Epithelial cell of esophagus (primary cell): ENCODE measurements at regions not wholly inside any gene's neighbourhood (a gene's known extent, or its start where the extent isn't known, plus 50 kb on each side); places are given as distances from the start of the nearest gene placed in this dataset.
A peak's percentile ranks its signal among the peaks of the same experiment; 100 is the strongest.

ENCODE experiments used
- DNase-seq: peaks from one replicate; pipeline ENCODE4 v3.0.0; 2010; ENCODE audit warnings: low read depth
- H3K4me3 ChIP-seq: 2 replicates; pipeline ENCODE4 v1.5.1; 2011; ENCODE audit warnings: mild to moderate bottlenecking, low read length, control low read depth
- CTCF ChIP-seq: IDR thresholded peaks from 2 replicates; pipeline ENCODE4 v1.5.1; 2011; ENCODE audit warnings: low read depth, mild to moderate bottlenecking, low read length, control low read depth, inconsistent platforms; ENCODE audit not compliant: insufficient read depth; ENCODE audit errors: missing control alignments

GRCh38 chr15:91549581-91549980 lies 303.9 kb upstream of the SLCO3A1 start:
- H3K4me3 ChIP-seq = no peak overlapping the region
- no peak for TF ChIP-seq CTCF
- no peak for DNase-seq

DNA sequence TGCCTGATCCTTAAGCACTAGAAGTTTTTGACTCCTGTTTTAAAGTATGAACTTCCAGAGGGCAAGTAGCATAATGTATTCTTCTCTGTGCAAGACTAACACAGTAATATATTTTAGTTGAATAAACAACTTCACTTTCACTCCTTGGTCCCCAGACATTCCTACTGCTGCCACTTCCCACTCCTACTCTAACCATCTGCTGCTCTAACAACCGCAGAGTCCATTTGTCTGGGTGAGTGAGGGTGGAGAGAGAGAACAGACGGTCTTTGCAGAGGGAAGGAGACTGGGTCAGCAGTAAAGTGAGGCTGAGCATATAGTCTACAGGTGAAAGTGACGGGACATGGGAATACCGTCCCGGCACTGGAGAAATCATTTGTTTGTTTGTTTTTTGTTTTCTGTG lies 301.0 kb upstream of the SLCO3A1 start:
- DNase-seq = no peak
- no peak for TF ChIP-seq CTCF
- H3K4me3 ChIP-seq = no peak overlapping the region

GRCh38 chr15:91553196-91553854 lies 300.2 kb upstream of the SLCO3A1 start:
- TF ChIP-seq CTCF = no peak
- DNase-seq = no peak
- no peak overlapping the region for H3K4me3 ChIP-seq

GRCh38 chr15:91555312-91555711 lies 298.2 kb upstream of the SLCO3A1 start:
- no peak for DNase-seq
- H3K4me3 ChIP-seq = no peak overlapping the region
- no peak for TF ChIP-seq CTCF

DNA sequence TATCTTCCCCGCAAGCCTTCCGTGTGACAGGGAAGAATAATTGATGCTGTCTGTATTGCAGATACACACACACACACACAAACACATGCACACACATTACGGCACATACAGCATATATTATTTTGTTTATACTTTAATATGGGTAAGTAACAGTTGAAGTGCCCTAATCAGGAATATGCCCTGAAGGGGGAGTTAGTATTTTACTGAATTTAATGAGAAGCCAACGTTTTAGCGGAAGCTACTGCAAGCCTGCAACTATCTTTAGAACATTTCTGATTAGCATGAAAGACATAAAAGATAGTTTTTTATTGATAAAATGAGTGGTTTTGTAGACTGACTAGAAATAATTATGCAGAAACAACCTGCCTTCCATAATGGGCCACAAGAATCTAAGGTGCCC lies 296.6 kb upstream of the SLCO3A1 start:
- no peak for TF ChIP-seq CTCF
- no peak for DNase-seq
- H3K4me3 ChIP-seq = no peak overlapping the region

DNA sequence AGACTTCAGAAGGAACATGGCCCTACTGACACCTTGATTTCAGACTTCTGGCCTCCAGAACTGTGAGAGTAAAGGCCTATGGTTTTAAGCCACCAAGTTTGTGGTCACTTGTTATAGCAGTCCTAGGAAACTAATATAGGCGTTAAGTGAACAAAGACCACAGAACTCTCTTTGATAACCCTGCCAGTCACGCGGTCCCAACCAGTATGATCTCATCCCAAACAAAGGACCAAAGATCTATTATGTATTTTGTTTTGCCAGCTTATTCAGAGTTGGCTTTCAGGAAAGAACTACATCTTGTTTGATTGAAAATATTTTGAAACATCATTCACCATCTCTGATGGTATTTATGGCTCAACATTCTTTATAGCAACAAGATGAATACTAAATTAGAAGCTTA lies 294.4 kb upstream of the SLCO3A1 start:
- H3K4me3 ChIP-seq = no peak overlapping the region
- DNase-seq = no peak
- TF ChIP-seq CTCF = no peak

DNA sequence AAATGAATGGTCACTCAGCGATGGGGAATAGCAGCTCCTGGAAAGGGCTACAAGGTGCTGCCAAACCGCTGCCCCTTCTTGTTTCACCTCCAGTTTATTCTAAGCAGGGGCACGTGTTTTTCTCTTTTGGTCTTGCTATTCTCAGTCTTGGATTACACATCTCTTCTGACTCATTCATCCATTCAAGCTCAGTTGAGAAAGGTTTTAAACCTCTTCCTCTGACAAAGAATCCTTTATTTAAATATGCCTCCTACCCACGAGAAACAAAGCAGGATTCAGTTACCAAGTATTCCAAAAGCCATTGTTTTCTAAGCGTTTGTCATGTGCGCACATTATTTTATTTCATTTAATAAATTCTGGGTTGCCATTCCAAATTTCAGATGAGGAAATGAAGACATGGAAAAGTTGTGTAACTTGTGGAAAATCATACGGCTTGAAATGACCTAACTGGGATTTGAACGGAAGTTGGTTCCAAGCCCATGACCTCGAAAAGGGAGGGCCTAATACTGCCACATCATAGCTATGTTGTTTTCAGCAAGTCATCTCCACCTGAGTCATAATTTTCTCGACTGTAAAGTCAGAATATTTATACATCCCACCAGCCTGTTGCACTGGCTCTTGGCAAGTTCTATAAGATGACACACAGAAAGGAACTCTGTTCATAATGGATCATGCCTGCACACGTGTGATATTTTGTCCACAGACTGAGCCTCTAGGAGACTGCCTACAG lies 292.0 kb upstream of the SLCO3A1 start:
- peak; percentile 98 for DNase-seq
- TF ChIP-seq CTCF = no peak
- no peak overlapping the region for H3K4me3 ChIP-seq
